Left ventricle myocardium superior (tissue), 1 donor: ENCODE measurements at regions not wholly inside any gene's neighbourhood (a gene's known extent, or its start where the extent isn't known, plus 50 kb on each side); places are given as distances from the start of the nearest gene placed in this dataset.

Experiments
- ATAC-seq: fragments of 200-7000 bp; cut with Tn5 transposase; one replicate; pipeline ENCODE4 v1.9.1; 2020; ENCODE audit warnings: mild to moderate bottlenecking, moderate library complexity
- DNase-seq: peaks from one replicate; pipeline ENCODE4 v3.0.0-alpha.2; 2020
- intact Hi-C: fragments of 100-400 bp; cut with micrococcal nuclease; formaldehyde crosslinking; loops from one replicate; pipeline ENCODE4 v1.11.0; 2022
- donor health status: DM: no; HTN: yes; CAD: no; lungs with severe emphysema.

GRCh38 chr5:57124014-57124413, 49.8 kb upstream of the GPBP1 start:
- no peak for DNase-seq
- no peak for ATAC-seq
- intact Hi-C loops = no loop called here
